ENCODE measurements at regions not wholly inside any gene's neighbourhood (a gene's known extent, or its start where the extent isn't known, plus 50 kb on each side); places are given as distances from the start of the nearest gene placed in this dataset.

- no peak overlapping the region for H3K27ac Mint-ChIP-seq
- H3K9me3 Mint-ChIP-seq: peaks cover 0 to 13% (median 0%) of the 10 kb centered on the region in 7 donors
- peak overlapping the region in 1 of 8 donors; percentile 29 for H3K4me3 Mint-ChIP-seq
- DNase-seq (no peak), ATAC-seq (ENCODE audit: low read depth in 2 of 2) (no peak)
- no peaks in the 10 kb centered on the region for H3K4me1 Mint-ChIP-seq
- H3K27me3 Mint-ChIP-seq: peaks cover 0 to 10% (median 6%) of the 10 kb centered on the region in 3 donors
- peaks cover 0 to 12% of the 10 kb centered on the region in 2 donors for H3K36me3 Mint-ChIP-seq
Measured at GRCh38 chr2:128545085-128545484, 226.4 kb upstream of the HS6ST1 start.

- DNase-seq (no peak), ATAC-seq (ENCODE audit: low read depth in 2 of 2) (no peak)
- Mint-ChIP-seq H3K27me3 (peaks cover 0 to 10% (median 6%) of the 10 kb centered on the region in 3 donors), H3K9me3 (peaks cover 0 to 13% (median 0%) of the 10 kb centered on the region in 7 donors), H3K27ac (no peak overlapping the region), H3K4me1 (no peaks in the 10 kb centered on the region), H3K36me3 (peaks cover 0 to 12% of the 10 kb centered on the region in 2 donors), H3K4me3 (no peak overlapping the region)
Measured at GRCh38 chr2:128545829-128546228, 227.2 kb upstream of the HS6ST1 start.

- peak overlapping the region in 1 of 6 donors; percentile 26 for H3K27ac Mint-ChIP-seq
- H3K9me3 Mint-ChIP-seq: peaks cover 0 to 13% (median 0%) of the 10 kb centered on the region in 7 donors
- H3K27me3 Mint-ChIP-seq: peaks cover 0 to 10% (median 6%) of the 10 kb centered on the region in 3 donors
- H3K36me3 Mint-ChIP-seq: peaks cover 0 to 12% of the 10 kb centered on the region in 2 donors
- ATAC-seq (ENCODE audit: low read depth in 2 of 2): no peak
- H3K4me3 Mint-ChIP-seq: no peak overlapping the region
- no peak for DNase-seq
- no peaks in the 10 kb centered on the region for H3K4me1 Mint-ChIP-seq
Measured at GRCh38 chr2:128547667-128548066, 229.0 kb upstream of the HS6ST1 start.

- Mint-ChIP-seq H3K9me3 (peaks cover 0 to 13% (median 0%) of the 10 kb centered on the region in 7 donors), H3K27me3 (peaks cover 0 to 10% (median 6%) of the 10 kb centered on the region in 3 donors), H3K4me1 (no peaks in the 10 kb centered on the region), H3K27ac (no peak overlapping the region), H3K4me3 (no peak overlapping the region), H3K36me3 (peaks cover 0 to 12% of the 10 kb centered on the region in 2 donors)
- ATAC-seq (ENCODE audit: low read depth in 2 of 2) (no peak), DNase-seq (no peak)
Measured at GRCh38 chr2:128548461-128548891, 229.8 kb upstream of the HS6ST1 start.

GRCh38 chr2:128549094-128549493 is 230.4 kb upstream of the HS6ST1 start:
- DNase-seq: no peak
- Mint-ChIP-seq H3K27ac (no peak overlapping the region), H3K4me3 (no peak overlapping the region), H3K4me1 (no peaks in the 10 kb centered on the region), H3K27me3 (peaks cover 0 to 10% (median 6%) of the 10 kb centered on the region in 3 donors), H3K9me3 (peaks cover 0 to 13% (median 0%) of the 10 kb centered on the region in 7 donors), H3K36me3 (peaks cover 0 to 12% of the 10 kb centered on the region in 2 donors)
- no peak for ATAC-seq (ENCODE audit: low read depth in 2 of 2)

- Mint-ChIP-seq H3K9me3 (peaks cover 0 to 13% (median 0%) of the 10 kb centered on the region in 7 donors), H3K27ac (no peak overlapping the region), H3K27me3 (peaks cover 0 to 10% (median 6%) of the 10 kb centered on the region in 3 donors), H3K4me1 (no peaks in the 10 kb centered on the region), H3K36me3 (peaks cover 0 to 12% of the 10 kb centered on the region in 2 donors), H3K4me3 (no peak overlapping the region)
- ATAC-seq (ENCODE audit: low read depth in 2 of 2) (no peak), DNase-seq (no peak)
Measured at GRCh38 chr2:128549646-128550260, 231.1 kb upstream of the HS6ST1 start.

GRCh38 chr2:128550389-128550788 is 231.7 kb upstream of the HS6ST1 start:
- H3K27me3 Mint-ChIP-seq: peaks cover 0 to 10% (median 6%) of the 10 kb centered on the region in 3 donors
- ATAC-seq (ENCODE audit: low read depth in 2 of 2) (no peak), DNase-seq (no peak)
- H3K36me3 Mint-ChIP-seq: peaks cover 0 to 12% of the 10 kb centered on the region in 2 donors
- H3K4me3 Mint-ChIP-seq: no peak overlapping the region
- H3K9me3 Mint-ChIP-seq: peaks cover 0 to 13% (median 0%) of the 10 kb centered on the region in 7 donors
- H3K27ac Mint-ChIP-seq: peak overlapping the region in 1 of 6 donors; percentile 52
- H3K4me1 Mint-ChIP-seq: no peaks in the 10 kb centered on the region

- Mint-ChIP-seq H3K9me3 (peaks cover 0 to 13% (median 0%) of the 10 kb centered on the region in 7 donors), H3K36me3 (peaks cover 0 to 12% of the 10 kb centered on the region in 2 donors), H3K4me3 (peak overlapping the region in 1 of 8 donors; percentile 42), H3K27me3 (peaks cover 0 to 12% (median 6%) of the 10 kb centered on the region in 3 donors), H3K4me1 (no peaks in the 10 kb centered on the region), H3K27ac (no peak overlapping the region)
- DNase-seq (no peak), ATAC-seq (ENCODE audit: low read depth in 2 of 2) (no peak)
Measured at GRCh38 chr2:128550801-128551416, 232.2 kb upstream of the HS6ST1 start.

- Mint-ChIP-seq H3K4me3 (no peak overlapping the region), H3K36me3 (peaks cover 0 to 12% of the 10 kb centered on the region in 2 donors), H3K9me3 (peaks cover 0 to 11% (median 0%) of the 10 kb centered on the region in 7 donors), H3K27me3 (peaks cover 0 to 15% (median 6%) of the 10 kb centered on the region in 3 donors), H3K4me1 (no peaks in the 10 kb centered on the region), H3K27ac (no peak overlapping the region)
- DNase-seq (no peak), ATAC-seq (ENCODE audit: low read depth in 2 of 2) (no peak)
Measured at GRCh38 chr2:128551435-128551834, 232.8 kb upstream of the HS6ST1 start.

- H3K27ac Mint-ChIP-seq: no peak overlapping the region
- ATAC-seq (ENCODE audit: low read depth in 2 of 2) (no peak), DNase-seq (no peak)
- peaks cover 0 to 7% (median 0%) of the 10 kb centered on the region in 3 donors for H3K27me3 Mint-ChIP-seq
- H3K4me1 Mint-ChIP-seq: no peaks in the 10 kb centered on the region
- H3K4me3 Mint-ChIP-seq: no peak overlapping the region
- peaks cover 0 to 5% of the 10 kb centered on the region in 2 donors for H3K36me3 Mint-ChIP-seq
- H3K9me3 Mint-ChIP-seq: peaks cover 0 to 3% (median 0%) of the 10 kb centered on the region in 7 donors
Measured at GRCh38 chr2:128552141-128552805, 233.6 kb upstream of the HS6ST1 start.

- H3K9me3 Mint-ChIP-seq: peaks cover 0 to 3% (median 0%) of the 10 kb centered on the region in 7 donors
- H3K4me3 Mint-ChIP-seq: peak overlapping the region in 1 of 8 donors; percentile 77
- ATAC-seq (ENCODE audit: low read depth in 2 of 2) (no peak), DNase-seq (no peak)
- H3K36me3 Mint-ChIP-seq: no peaks in the 10 kb centered on the region
- no peak overlapping the region for H3K27ac Mint-ChIP-seq
- H3K27me3 Mint-ChIP-seq: peaks cover 0 to 7% (median 0%) of the 10 kb centered on the region in 3 donors
- no peaks in the 10 kb centered on the region for H3K4me1 Mint-ChIP-seq
Measured at GRCh38 chr2:128552806-128553551, 234.3 kb upstream of the HS6ST1 start.

GRCh38 chr2:128554151-128554769 is 235.6 kb upstream of the HS6ST1 start:
- Mint-ChIP-seq H3K27ac (no peak overlapping the region), H3K27me3 (peaks cover 0 to 10% (median 0%) of the 10 kb centered on the region in 3 donors), H3K4me1 (no peaks in the 10 kb centered on the region), H3K9me3 (peaks cover 0 to 3% (median 0%) of the 10 kb centered on the region in 7 donors), H3K4me3 (peak overlapping the region in 1 of 8 donors; percentile 75), H3K36me3 (no peaks in the 10 kb centered on the region)
- ATAC-seq (ENCODE audit: low read depth in 2 of 2): no peak
- no peak for DNase-seq
